Fibroblast of pulmonary artery (primary cell): ENCODE measurements at regions not wholly inside any gene's neighbourhood (a gene's known extent, or its start where the extent isn't known, plus 50 kb on each side); places are given as distances from the start of the nearest gene placed in this dataset.

ENCODE experiments used
- DNase-seq: peaks from one replicate; pipeline ENCODE4 v3.0.0-alpha.2; 2010; ENCODE audit warnings: low read depth
- H3K4me3 ChIP-seq: replicated peaks from 2 replicates; pipeline ENCODE4 v1.5.1; 2011; ENCODE audit warnings: low read depth, mild to moderate bottlenecking, control low read depth, low read length, moderate library complexity
- CTCF ChIP-seq: IDR thresholded peaks from 2 replicates; pipeline ENCODE4 v1.5.1; 2011; ENCODE audit warnings: mild to moderate bottlenecking, control low read depth, low read length, inconsistent platforms; ENCODE audit errors: missing control alignments

- no peak for DNase-seq
- H3K4me3 ChIP-seq = no peak overlapping the region
- TF ChIP-seq CTCF = no peak
Measured at GRCh38 chr9:7668541-7668940, 131.0 kb downstream of the DMAC1 start.

GRCh38 chr9:7665874-7666273 is 133.7 kb downstream of the DMAC1 start:
- no peak for TF ChIP-seq CTCF
- H3K4me3 ChIP-seq = no peak overlapping the region

GRCh38 chr9:7659766-7660165 is 139.8 kb downstream of the DMAC1 start:
- TF ChIP-seq CTCF = no peak
- no peak for DNase-seq
- H3K4me3 ChIP-seq = no peak overlapping the region

More at GRCh38 chr9:7665874-7666273, 133.7 kb downstream of the DMAC1 start:
- no peak for DNase-seq

GRCh38 chr9:7656636-7657035 is 142.9 kb downstream of the DMAC1 start:
- no peak overlapping the region for H3K4me3 ChIP-seq
- peak; percentile 3 for DNase-seq

GRCh38 chr9:7653262-7653661 is 146.3 kb downstream of the DMAC1 start:
- TF ChIP-seq CTCF = no peak
- H3K4me3 ChIP-seq = no peak overlapping the region
- peak; percentile 3 for DNase-seq

More at GRCh38 chr9:7656636-7657035, 142.9 kb downstream of the DMAC1 start:
- TF ChIP-seq CTCF = no peak

DNA sequence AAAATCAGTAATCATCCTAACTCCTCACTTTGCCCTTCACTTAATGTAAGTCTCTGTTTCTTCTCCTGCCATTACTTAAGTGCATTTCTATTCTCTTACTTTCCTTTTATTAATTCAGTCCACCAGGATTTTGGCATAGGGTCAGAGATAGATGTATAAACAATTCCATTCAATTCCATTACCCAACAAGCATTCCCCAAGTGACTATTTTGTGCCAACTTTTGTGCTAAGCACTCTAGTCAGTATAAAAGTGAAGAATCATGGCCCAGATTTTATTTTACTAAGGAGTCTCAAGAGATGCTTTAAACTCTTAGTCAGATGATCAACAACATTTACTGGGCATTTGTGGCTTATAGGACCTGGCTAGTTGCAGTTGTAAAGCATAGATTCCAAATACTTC is 159.3 kb downstream of the DMAC1 start:
- no peak for TF ChIP-seq CTCF
- H3K4me3 ChIP-seq = no peak overlapping the region
- DNase-seq = no peak

- DNase-seq = no peak
- no peak for TF ChIP-seq CTCF
- H3K4me3 ChIP-seq = no peak overlapping the region
Measured at GRCh38 chr9:7639471-7639870, 160.1 kb downstream of the DMAC1 start.
